Natural killer cell treated with Interleukin-12 subunit alpha and Interleukin-12 subunit beta and Interleukin-15 and Interleukin-18, amount 100 ng/mL, for 72 hours (primary cell): ENCODE measurements at regions not wholly inside any gene's neighbourhood (a gene's known extent, or its start where the extent isn't known, plus 50 kb on each side); places are given as distances from the start of the nearest gene placed in this dataset.
"Not testable (repeated sequence)": the region's sequence is repeated elsewhere in the genome, so short reads cannot be mapped to it uniquely, and the experiment has no call there.

Experiments
- ATAC-seq, 2 donors: fragments of 150-1000 bp; cut with Tn5 transposase in 1 of 2; sonication (Bioruptor Pico), chemical (Tn5 transposase) in 1 of 2; 2 replicates each; pipeline ENCODE4 v1.10.0; 2021
- DNase-seq: peaks from one replicate; pipeline ENCODE4 v3.0.0; 2022; ENCODE audit warnings: low spot score
- H3K27ac Mint-ChIP-seq, 2 donors: 1 replicate in 1 of 2; 2 replicates in 1 of 2; pipeline ENCODE4 v1.8.0; 2022; ENCODE audit warnings: mixed read lengths in 2 of 2, mild to moderate bottlenecking in 1 of 2, moderate library complexity in 1 of 2
- H3K27me3 Mint-ChIP-seq, 2 donors: 1 replicate in 1 of 2; 2 replicates in 1 of 2; pipeline ENCODE4 v1.8.0; 2022; ENCODE audit warnings: mixed read lengths in 2 of 2
- H3K36me3 Mint-ChIP-seq: one replicate; pipeline ENCODE4 v1.8.0; 2022; ENCODE audit warnings: mixed read lengths
- H3K4me1 Mint-ChIP-seq, 2 donors: 1 replicate in 1 of 2; 2 replicates in 1 of 2; pipeline ENCODE4 v1.8.0; 2022; ENCODE audit warnings: low read depth in 2 of 2, mixed read lengths in 2 of 2, mild to moderate bottlenecking in 1 of 2
- H3K4me3 Mint-ChIP-seq: one replicate; pipeline ENCODE4 v1.8.0; 2022; ENCODE audit warnings: mixed read lengths
- H3K9me3 Mint-ChIP-seq: 2 replicates; pipeline ENCODE4 v1.8.0; 2022; ENCODE audit warnings: mixed read lengths

GRCh38 chr7:6953798-6954181, 127.7 kb upstream of the CCZ1B start:
- ATAC-seq, H3K4me3 Mint-ChIP-seq, H3K9me3 Mint-ChIP-seq, H3K4me1 Mint-ChIP-seq, H3K36me3 Mint-ChIP-seq, H3K27ac Mint-ChIP-seq, DNase-seq: not testable (repeated sequence)
- H3K27me3 Mint-ChIP-seq: peaks cover 10 to 14% of the 10 kb centered on the region in 2 donors

GRCh38 chr7:6955385-6955784, 129.3 kb upstream of the CCZ1B start:
- H3K27me3 Mint-ChIP-seq: peaks cover 17% of the 10 kb centered on the region in 2 donors
- not testable (repeated sequence) for H3K4me1 Mint-ChIP-seq, H3K36me3 Mint-ChIP-seq, H3K27ac Mint-ChIP-seq, H3K4me3 Mint-ChIP-seq, H3K9me3 Mint-ChIP-seq, DNase-seq, ATAC-seq

- DNase-seq, H3K27ac Mint-ChIP-seq, H3K9me3 Mint-ChIP-seq, ATAC-seq, H3K36me3 Mint-ChIP-seq, H3K4me3 Mint-ChIP-seq, H3K4me1 Mint-ChIP-seq: not testable (repeated sequence)
- H3K27me3 Mint-ChIP-seq: peaks cover 24% of the 10 kb centered on the region in 2 donors
Observed at GRCh38 chr7:6955990-6956566, 130.0 kb upstream of the CCZ1B start.

- ATAC-seq, DNase-seq, H3K27ac Mint-ChIP-seq, H3K4me1 Mint-ChIP-seq, H3K9me3 Mint-ChIP-seq, H3K4me3 Mint-ChIP-seq, H3K36me3 Mint-ChIP-seq: not testable (repeated sequence)
- H3K27me3 Mint-ChIP-seq: peaks cover 33 to 34% of the 10 kb centered on the region in 2 donors
Observed at GRCh38 chr7:6958371-6958770, 132.3 kb upstream of the CCZ1B start.

GRCh38 chr7:6959942-6960341, 133.9 kb upstream of the CCZ1B start:
- not testable (repeated sequence) for H3K27ac Mint-ChIP-seq, ATAC-seq, H3K9me3 Mint-ChIP-seq

GRCh38 chr7:6962871-6963270, 136.8 kb upstream of the CCZ1B start:
- ATAC-seq, H3K4me3 Mint-ChIP-seq, H3K9me3 Mint-ChIP-seq, H3K27ac Mint-ChIP-seq, H3K36me3 Mint-ChIP-seq, H3K4me1 Mint-ChIP-seq, DNase-seq: not testable (repeated sequence)
- H3K27me3 Mint-ChIP-seq: peaks cover 29 to 41% of the 10 kb centered on the region in 2 donors

More at GRCh38 chr7:6959942-6960341, 133.9 kb upstream of the CCZ1B start:
- H3K27me3 Mint-ChIP-seq: peaks cover 31 to 34% of the 10 kb centered on the region in 2 donors
- not testable (repeated sequence) for H3K4me3 Mint-ChIP-seq, DNase-seq, H3K4me1 Mint-ChIP-seq, H3K36me3 Mint-ChIP-seq

- H3K4me3 Mint-ChIP-seq, H3K4me1 Mint-ChIP-seq, ATAC-seq, H3K9me3 Mint-ChIP-seq, DNase-seq, H3K36me3 Mint-ChIP-seq, H3K27ac Mint-ChIP-seq: not testable (repeated sequence)
- H3K27me3 Mint-ChIP-seq: peaks cover 25 to 28% of the 10 kb centered on the region in 2 donors
Observed at GRCh38 chr7:6965051-6965450, 139.0 kb upstream of the CCZ1B start.

GRCh38 chr7:6970180-6970579, 144.1 kb upstream of the CCZ1B start:
- H3K36me3 Mint-ChIP-seq, H3K9me3 Mint-ChIP-seq: not testable (repeated sequence)

GRCh38 chr7:6974876-6975275, 148.8 kb upstream of the CCZ1B start:
- not testable (repeated sequence) for H3K9me3 Mint-ChIP-seq

More at GRCh38 chr7:6970180-6970579, 144.1 kb upstream of the CCZ1B start:
- not testable (repeated sequence) for H3K4me1 Mint-ChIP-seq, DNase-seq, H3K27ac Mint-ChIP-seq, ATAC-seq, H3K4me3 Mint-ChIP-seq
- peaks cover 7 to 15% of the 10 kb centered on the region in 2 donors for H3K27me3 Mint-ChIP-seq

GRCh38 chr7:6975346-6975745, 149.3 kb upstream of the CCZ1B start:
- peaks cover 4 to 15% of the 10 kb centered on the region in 2 donors for H3K27me3 Mint-ChIP-seq
- not testable (repeated sequence) for H3K4me3 Mint-ChIP-seq, DNase-seq, ATAC-seq, H3K9me3 Mint-ChIP-seq, H3K4me1 Mint-ChIP-seq, H3K27ac Mint-ChIP-seq, H3K36me3 Mint-ChIP-seq

More at GRCh38 chr7:6974876-6975275, 148.8 kb upstream of the CCZ1B start:
- not testable (repeated sequence) for H3K4me3 Mint-ChIP-seq, DNase-seq, H3K4me1 Mint-ChIP-seq, ATAC-seq, H3K27ac Mint-ChIP-seq, H3K36me3 Mint-ChIP-seq
- H3K27me3 Mint-ChIP-seq: peaks cover 4 to 15% of the 10 kb centered on the region in 2 donors

GRCh38 chr7:6977368-6977767, 151.3 kb upstream of the CCZ1B start:
- not testable (repeated sequence) for H3K4me1 Mint-ChIP-seq, ATAC-seq, H3K36me3 Mint-ChIP-seq, DNase-seq, H3K27ac Mint-ChIP-seq, H3K9me3 Mint-ChIP-seq, H3K4me3 Mint-ChIP-seq
- peaks cover 9 to 15% of the 10 kb centered on the region in 2 donors for H3K27me3 Mint-ChIP-seq

- not testable (repeated sequence) for H3K9me3 Mint-ChIP-seq, H3K4me3 Mint-ChIP-seq, H3K36me3 Mint-ChIP-seq, H3K4me1 Mint-ChIP-seq, H3K27ac Mint-ChIP-seq, ATAC-seq, H3K27me3 Mint-ChIP-seq, DNase-seq
Observed at GRCh38 chr7:6978326-6978725, 152.3 kb upstream of the CCZ1B start.

- not testable (repeated sequence) for ATAC-seq, H3K27ac Mint-ChIP-seq, H3K27me3 Mint-ChIP-seq, H3K36me3 Mint-ChIP-seq, H3K9me3 Mint-ChIP-seq, H3K4me1 Mint-ChIP-seq, H3K4me3 Mint-ChIP-seq, DNase-seq
Observed at GRCh38 chr7:6979456-6979855, 153.4 kb upstream of the CCZ1B start.

- not testable (repeated sequence) for H3K36me3 Mint-ChIP-seq, H3K4me3 Mint-ChIP-seq, DNase-seq, H3K27ac Mint-ChIP-seq, H3K4me1 Mint-ChIP-seq, ATAC-seq, H3K9me3 Mint-ChIP-seq
- H3K27me3 Mint-ChIP-seq: peaks cover 7 to 12% of the 10 kb centered on the region in 2 donors
Observed at GRCh38 chr7:6982375-6982774, 156.3 kb upstream of the CCZ1B start.

- Mint-ChIP-seq H3K27me3 (peaks cover 25 to 30% of the 10 kb centered on the region in 2 donors), H3K4me1 (peaks cover 9 to 11% of the 10 kb centered on the region in 2 donors)
- not testable (repeated sequence) for H3K36me3 Mint-ChIP-seq, H3K27ac Mint-ChIP-seq, ATAC-seq, H3K4me3 Mint-ChIP-seq, DNase-seq, H3K9me3 Mint-ChIP-seq
Observed at GRCh38 chr7:6986892-6987291, 160.8 kb upstream of the CCZ1B start.
